Panc1 (cell line): ENCODE measurements at regions not wholly inside any gene's neighbourhood (a gene's known extent, or its start where the extent isn't known, plus 50 kb on each side); places are given as distances from the start of the nearest gene placed in this dataset.
A peak's percentile ranks its signal among the peaks of the same experiment; 100 is the strongest.

Source experiments
- POLR2AphosphoS5 ChIP-seq: IDR thresholded peaks from 2 replicates; pipeline ENCODE4 v1.6.1; 2012; ENCODE audit warnings: mild to moderate bottlenecking, low read depth, low read length, moderate library complexity
- REST ChIP-seq, 2 experiments: IDR thresholded peaks; 2 replicates each; pipeline ENCODE4 v1.6.1; 2011 to 2012; ENCODE audit warnings: low read depth in 2 of 2, control low read depth in 1 of 2, low read length in 1 of 2, mild to moderate bottlenecking in 1 of 2, moderate library complexity in 1 of 2; ENCODE audit not compliant: insufficient read depth in 1 of 2
- SIN3A ChIP-seq: IDR thresholded peaks from 2 replicates; pipeline ENCODE4 v1.6.1; 2012; ENCODE audit warnings: low read depth, mild to moderate bottlenecking, low read length, moderate library complexity, borderline replicate concordance; ENCODE audit not compliant: insufficient read depth
- TCF7L2 ChIP-seq: IDR thresholded peaks from 2 replicates; pipeline ENCODE4 v1.6.1; 2011; ENCODE audit warnings: mild to moderate bottlenecking, low read depth, low read length, inconsistent platforms
- TF ChIP-seq, protein P1 (sequence below): fragments of 450-650 bp; IDR thresholded peaks from 2 replicates; pipeline ENCODE4 v1.5.1; 2017; ENCODE audit warnings: mild to moderate bottlenecking

DNA sequence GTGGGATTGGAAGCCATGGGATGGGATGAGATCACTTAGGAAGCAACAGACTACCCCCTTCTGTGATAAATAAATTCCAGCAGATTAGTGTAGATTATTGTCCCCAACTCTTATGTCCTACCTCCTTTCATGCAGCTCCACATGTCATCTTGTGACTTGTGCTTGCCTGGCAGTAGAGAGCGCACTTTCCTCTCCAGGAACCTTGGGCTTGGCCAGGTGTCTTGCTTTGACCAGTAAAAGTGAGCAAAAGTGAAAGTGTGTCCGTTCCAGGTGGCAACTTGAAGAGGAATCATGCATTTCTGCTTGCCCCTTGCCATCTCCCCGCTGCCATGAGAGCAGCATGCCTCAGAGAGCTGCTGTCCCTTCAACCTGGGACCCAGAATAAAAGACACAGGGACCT is 122.9 kb upstream of the ERG start:
- TF ChIP-seq, protein P1, sequence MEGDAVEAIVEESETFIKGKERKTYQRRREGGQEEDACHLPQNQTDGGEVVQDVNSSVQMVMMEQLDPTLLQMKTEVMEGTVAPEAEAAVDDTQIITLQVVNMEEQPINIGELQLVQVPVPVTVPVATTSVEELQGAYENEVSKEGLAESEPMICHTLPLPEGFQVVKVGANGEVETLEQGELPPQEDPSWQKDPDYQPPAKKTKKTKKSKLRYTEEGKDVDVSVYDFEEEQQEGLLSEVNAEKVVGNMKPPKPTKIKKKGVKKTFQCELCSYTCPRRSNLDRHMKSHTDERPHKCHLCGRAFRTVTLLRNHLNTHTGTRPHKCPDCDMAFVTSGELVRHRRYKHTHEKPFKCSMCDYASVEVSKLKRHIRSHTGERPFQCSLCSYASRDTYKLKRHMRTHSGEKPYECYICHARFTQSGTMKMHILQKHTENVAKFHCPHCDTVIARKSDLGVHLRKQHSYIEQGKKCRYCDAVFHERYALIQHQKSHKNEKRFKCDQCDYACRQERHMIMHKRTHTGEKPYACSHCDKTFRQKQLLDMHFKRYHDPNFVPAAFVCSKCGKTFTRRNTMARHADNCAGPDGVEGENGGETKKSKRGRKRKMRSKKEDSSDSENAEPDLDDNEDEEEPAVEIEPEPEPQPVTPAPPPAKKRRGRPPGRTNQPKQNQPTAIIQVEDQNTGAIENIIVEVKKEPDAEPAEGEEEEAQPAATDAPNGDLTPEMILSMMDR = peak; percentile 17; the same call in 1 of the 2 replicates
- no peak for TF ChIP-seq TCF7L2
- no peak for TF ChIP-seq POLR2AphosphoS5
- no peak for TF ChIP-seq REST (IDR thresholded peaks at IDR 0.05; ENCODE audit: insufficient read depth in 1 of 2, low read depth in 2 of 2, low read length in 1 of 2)
- TF ChIP-seq SIN3A = no peak
